H1 (cell line): ENCODE measurements at regions not wholly inside any gene's neighbourhood (a gene's known extent, or its start where the extent isn't known, plus 50 kb on each side); places are given as distances from the start of the nearest gene placed in this dataset.

Source experiments
- BCL11A ChIP-seq, 2 experiments: IDR thresholded peaks; one replicate each; pipeline ENCODE4 v1.6.1; 2011; ENCODE audit warnings: low read depth in 2 of 2, low read length in 2 of 2, mild to moderate bottlenecking in 2 of 2
- RNF2 ChIP-seq: fragments of 200-900, 300-1000 bp; sonication (generic); IDR thresholded peaks from 2 replicates; pipeline ENCODE4 v1.7.1; 2016; ENCODE audit warnings: borderline replicate concordance, low read depth, mild to moderate bottlenecking, antibody characterized with exemption, low read length; ENCODE audit not compliant: poor library complexity, severe bottlenecking; ENCODE audit errors: missing control alignments
- SIRT6 ChIP-seq: IDR thresholded peaks from one replicate; pipeline ENCODE4 v1.7.1; 2012; ENCODE audit warnings: low read length, inconsistent platforms
- SP1 ChIP-seq: IDR thresholded peaks from 2 replicates; pipeline ENCODE4 v1.6.1; 2011; ENCODE audit warnings: low read depth, low read length
- TF ChIP-seq, protein P1 (sequence below), 3 experiments: IDR thresholded peaks; 1 replicate in 2 of 3; 2 replicates in 1 of 3; pipeline versions ENCODE4 v1.5.1 to v1.6.1; 2011; ENCODE audit warnings: low read length in 3 of 3, mild to moderate bottlenecking in 3 of 3, inconsistent platforms in 2 of 3, low read depth in 1 of 3, moderate library complexity in 1 of 3; ENCODE audit not compliant: insufficient read depth in 1 of 3; ENCODE audit errors: control extremely low read depth in 1 of 3

DNA sequence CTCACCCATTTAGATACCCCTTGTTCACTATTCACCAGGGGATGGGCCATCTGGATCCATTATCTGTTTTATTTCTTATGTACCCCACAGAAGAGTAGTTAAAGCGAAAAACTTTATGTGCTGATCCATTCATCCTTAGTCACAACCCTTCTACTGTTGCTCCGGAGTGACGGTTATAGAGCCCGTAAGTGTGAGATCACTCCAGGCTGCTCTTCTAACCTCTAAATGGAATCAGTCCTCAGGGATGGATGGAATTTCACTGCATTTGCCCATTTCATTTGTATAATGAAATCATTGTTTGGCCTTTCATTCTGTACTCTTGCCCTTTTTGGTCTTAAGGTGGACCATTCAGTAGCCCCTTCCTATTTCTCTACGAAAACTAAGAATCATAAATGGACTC, 409.3 kb upstream of the RUNX1 start (continued):
- TF ChIP-seq RNF2 (no peak), SIRT6 (no peak), SP1 (no peak), BCL11A (IDR thresholded peaks at IDR 0.05; ENCODE audit: low read depth in 2 of 2, low read length in 2 of 2) (no peak)
- TF ChIP-seq, protein P1, sequence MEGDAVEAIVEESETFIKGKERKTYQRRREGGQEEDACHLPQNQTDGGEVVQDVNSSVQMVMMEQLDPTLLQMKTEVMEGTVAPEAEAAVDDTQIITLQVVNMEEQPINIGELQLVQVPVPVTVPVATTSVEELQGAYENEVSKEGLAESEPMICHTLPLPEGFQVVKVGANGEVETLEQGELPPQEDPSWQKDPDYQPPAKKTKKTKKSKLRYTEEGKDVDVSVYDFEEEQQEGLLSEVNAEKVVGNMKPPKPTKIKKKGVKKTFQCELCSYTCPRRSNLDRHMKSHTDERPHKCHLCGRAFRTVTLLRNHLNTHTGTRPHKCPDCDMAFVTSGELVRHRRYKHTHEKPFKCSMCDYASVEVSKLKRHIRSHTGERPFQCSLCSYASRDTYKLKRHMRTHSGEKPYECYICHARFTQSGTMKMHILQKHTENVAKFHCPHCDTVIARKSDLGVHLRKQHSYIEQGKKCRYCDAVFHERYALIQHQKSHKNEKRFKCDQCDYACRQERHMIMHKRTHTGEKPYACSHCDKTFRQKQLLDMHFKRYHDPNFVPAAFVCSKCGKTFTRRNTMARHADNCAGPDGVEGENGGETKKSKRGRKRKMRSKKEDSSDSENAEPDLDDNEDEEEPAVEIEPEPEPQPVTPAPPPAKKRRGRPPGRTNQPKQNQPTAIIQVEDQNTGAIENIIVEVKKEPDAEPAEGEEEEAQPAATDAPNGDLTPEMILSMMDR (IDR thresholded peaks at IDR 0.05; ENCODE audit: control extremely low read depth in 1 of 3, insufficient read depth in 1 of 3, low read depth in 1 of 3, low read length in 3 of 3) = no peak
